ENCODE measurements at regions not wholly inside any gene's neighbourhood (a gene's known extent, or its start where the extent isn't known, plus 50 kb on each side); places are given as distances from the start of the nearest gene placed in this dataset.

DNA sequence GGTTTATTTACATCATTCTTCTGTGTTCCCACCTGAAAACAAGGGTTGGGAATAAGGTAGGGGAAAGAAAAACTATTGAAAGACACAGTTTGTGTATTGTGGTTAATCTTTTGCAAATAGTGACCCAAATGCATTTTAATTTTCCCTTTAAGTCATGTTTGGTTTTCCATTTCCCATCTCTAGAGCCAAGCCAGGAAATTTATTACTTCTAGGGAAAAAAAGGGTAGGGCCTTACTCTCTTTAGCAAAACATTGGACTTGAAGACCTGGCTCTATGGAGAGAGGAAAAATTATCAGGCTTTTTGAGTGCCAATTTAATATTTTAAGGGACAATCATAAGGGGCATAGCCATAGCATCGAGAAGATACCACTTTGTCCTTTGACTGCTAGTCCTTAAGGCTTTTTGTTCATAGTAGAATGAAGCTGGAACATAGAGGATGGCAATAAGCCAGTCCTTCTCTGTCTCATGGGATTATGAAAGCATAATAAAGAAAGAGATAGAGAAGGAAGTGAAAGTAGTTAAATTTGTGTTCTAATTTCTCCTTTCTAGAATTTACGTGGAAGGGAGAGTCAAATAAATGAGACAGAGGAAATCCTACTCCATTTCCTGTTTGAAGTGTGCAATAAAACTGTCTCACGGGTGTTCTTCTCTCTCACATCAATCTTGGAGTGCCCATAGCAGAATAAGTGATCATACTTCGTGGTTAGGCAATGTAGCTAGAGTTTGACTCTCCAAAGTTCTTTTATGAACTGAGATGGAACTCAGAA lies 50.9 kb upstream of the PPFIA2 start:
- DNase-seq (ENCODE audit: low spot score), result no peak

DNA sequence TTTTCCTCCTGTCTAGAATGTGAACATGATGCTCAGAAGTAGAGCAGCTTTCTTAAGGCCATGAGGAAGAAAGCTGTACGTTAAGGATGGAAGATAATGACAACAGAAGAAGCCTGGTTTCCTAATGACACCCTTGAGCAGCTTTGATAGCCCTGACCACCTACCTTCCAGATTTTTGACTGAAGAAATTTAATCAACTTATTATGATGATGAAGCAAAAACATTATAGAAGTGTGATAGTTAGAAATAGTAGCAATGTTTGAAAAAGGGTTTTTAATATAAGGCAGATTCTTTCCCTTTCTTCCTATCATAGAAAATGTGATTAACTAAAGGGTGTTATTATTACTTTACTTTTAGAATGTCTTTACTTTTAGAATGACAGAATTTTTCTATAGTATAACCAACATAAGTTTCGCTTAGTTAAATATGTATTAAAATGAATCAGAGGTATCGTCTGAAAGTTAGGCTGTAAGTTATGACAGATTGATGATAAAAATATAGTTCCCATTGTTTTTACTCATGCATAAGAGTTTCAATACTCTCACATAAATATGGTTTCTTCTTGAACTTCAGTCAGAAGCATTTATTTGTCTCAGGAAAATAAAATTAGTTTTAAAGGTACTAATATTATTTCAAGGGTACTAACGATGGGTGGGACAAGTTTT lies 50.1 kb upstream of the PPFIA2 start:
- no peak for DNase-seq (ENCODE audit: low spot score)

Data from AG08395 (cell line).